ENCODE measurements at regions not wholly inside any gene's neighbourhood (a gene's known extent, or its start where the extent isn't known, plus 50 kb on each side); places are given as distances from the start of the nearest gene placed in this dataset.
"Not testable (repeated sequence)": the region's sequence is repeated elsewhere in the genome, so short reads cannot be mapped to it uniquely, and the experiment has no call there.

DNA sequence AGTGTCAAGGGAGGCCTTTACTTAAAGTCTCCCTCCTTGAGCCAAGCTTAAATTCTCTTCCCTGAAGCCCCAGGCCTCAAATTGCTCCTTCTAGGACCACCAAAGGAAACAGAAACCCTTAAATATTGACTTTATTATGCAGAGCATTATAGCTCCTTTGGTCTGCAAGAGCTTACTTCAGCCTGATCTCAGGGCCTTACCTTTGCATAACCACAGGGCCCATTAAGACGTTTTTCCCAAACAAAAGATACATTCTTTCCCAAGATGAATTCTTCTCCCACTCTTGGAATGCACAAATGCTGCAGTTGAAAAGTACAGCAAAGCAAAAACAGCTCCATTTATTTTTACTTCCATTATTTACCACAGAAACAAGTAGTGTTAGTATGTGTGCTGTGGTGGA, 130.8 kb downstream of the B3GNT2 start:
- Histone ChIP-seq H3K27me3 (replicated peaks) (no peaks in the 10 kb centered on the region), H3K27ac (no peak overlapping the region), H3K9me3 (replicated peaks) (no peaks in the 10 kb centered on the region), H3K36me3 (no peaks in the 10 kb centered on the region), H3K4me1 (replicated peaks) (no peaks in the 10 kb centered on the region), H3K4me3 (no peak overlapping the region)
- no peak for DNase-seq (ENCODE audit: low read depth in 1 of 2, low spot score in 2 of 2)

DNA sequence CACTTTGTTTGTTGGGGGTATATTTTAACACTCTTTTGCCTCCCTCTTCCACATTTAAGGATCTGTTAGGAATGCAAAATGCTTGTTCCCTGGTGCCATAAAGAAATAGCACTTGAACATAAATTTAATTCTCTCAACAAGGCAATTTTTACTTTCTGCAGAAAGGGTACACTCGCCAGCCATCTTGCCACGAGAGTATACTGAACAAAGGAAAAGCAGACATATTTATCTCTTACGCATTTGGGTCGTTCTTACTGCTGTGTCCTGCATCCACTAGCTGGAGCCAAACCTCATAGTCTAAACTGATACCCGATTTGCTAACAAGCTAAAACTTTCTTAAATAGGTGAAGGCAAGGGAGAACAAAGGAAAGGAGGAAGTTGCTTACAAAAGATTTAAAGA, 129.5 kb downstream of the B3GNT2 start:
- H3K4me1 ChIP-seq (replicated peaks), result no peaks in the 10 kb centered on the region
- DNase-seq (ENCODE audit: low read depth in 1 of 2, low spot score in 2 of 2), result no peak
- no peaks in the 10 kb centered on the region for H3K36me3 ChIP-seq
- H3K4me3 ChIP-seq, result no peak overlapping the region
- H3K9me3 ChIP-seq (replicated peaks), result no peaks in the 10 kb centered on the region
- no peak overlapping the region for H3K27ac ChIP-seq
- H3K27me3 ChIP-seq (replicated peaks), result no peaks in the 10 kb centered on the region

DNA sequence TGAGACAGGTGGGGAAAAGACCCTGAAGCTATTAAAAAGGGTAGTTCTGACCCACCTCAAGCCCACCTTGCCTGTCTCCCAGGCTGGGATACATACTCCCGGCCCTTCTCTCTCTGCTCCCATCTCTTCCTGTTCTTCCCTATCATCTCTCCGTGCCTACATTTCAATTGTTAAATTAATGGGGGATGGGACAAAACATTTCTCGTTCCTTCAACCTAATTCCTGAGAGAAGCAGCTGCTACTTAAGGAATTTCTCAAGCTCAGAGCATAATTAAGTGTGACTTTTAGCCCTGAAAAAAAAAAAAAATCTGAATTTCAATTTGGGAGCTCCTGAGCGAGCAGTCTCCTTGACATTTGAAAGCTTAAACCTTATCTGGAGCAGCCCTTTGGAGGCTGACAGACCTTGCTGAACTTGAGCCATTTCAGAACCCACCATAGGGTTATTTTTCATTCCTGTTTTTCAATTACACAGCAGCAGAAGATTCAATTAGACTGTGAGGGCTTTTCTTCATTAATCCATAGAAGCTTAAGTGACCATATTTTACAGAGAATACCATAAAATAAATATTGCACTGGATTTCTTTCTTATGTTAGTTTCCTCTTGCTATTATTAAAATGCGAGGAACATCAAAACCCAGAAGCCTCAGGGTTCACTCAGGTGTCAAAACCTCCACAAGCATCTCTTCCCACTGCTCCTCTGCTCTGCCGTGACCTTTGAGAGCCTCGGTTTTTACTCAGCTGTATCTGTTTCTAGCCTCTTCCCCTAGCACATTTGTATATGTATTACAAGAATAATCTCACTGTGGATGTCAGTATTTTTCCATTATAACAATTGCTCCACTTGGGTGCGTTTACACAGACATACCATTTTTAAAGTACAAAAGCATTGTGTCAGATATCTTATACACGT, 125.7 kb downstream of the B3GNT2 start:
- Histone ChIP-seq H3K27me3 (replicated peaks) (no peaks in the 10 kb centered on the region), H3K27ac (no peak overlapping the region), H3K36me3 (no peaks in the 10 kb centered on the region), H3K4me1 (replicated peaks) (no peaks in the 10 kb centered on the region), H3K9me3 (replicated peaks) (no peaks in the 10 kb centered on the region), H3K4me3 (no peak overlapping the region)
- no peak for DNase-seq (ENCODE audit: low read depth in 1 of 2, low spot score in 2 of 2)

DNA sequence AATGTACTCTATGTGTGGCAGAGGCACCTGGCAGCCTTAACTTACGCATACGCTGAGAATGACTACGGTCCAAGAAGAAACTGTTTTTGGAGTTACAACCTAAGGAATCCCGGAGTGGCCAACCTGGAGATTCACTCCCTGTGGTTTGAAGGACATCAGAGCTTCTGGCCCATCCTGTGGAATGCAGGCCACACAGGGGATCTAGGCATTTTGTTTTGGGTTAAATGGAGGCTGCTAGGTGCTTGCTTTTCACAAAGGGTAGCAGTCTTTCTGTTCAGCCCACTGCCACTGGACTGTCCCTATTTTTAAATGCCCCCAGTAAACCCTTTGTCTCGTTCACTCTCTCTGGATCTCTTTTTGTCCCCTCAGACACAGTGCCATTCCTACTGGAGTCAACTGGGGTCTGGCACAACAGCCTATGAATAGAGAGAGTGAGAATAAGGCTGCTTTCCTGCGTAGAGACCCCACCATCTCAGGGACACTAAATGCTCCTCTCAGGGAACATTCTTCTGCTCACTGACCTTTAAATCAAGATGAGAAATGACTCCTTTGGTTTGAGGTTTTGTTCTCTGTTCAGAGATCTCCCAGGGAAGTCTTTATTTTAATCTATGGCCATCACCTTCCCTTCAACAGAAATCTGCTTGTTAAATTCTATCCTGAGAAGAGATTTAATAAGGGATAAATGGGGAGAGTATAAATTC, 124.9 kb downstream of the B3GNT2 start:
- no peak for DNase-seq (ENCODE audit: low read depth in 1 of 2, low spot score in 2 of 2)
- Histone ChIP-seq H3K27me3 (replicated peaks) (no peaks in the 10 kb centered on the region), H3K27ac (no peak overlapping the region), H3K4me3 (no peak overlapping the region), H3K9me3 (replicated peaks) (no peaks in the 10 kb centered on the region), H3K36me3 (no peaks in the 10 kb centered on the region), H3K4me1 (replicated peaks) (no peaks in the 10 kb centered on the region)

DNA sequence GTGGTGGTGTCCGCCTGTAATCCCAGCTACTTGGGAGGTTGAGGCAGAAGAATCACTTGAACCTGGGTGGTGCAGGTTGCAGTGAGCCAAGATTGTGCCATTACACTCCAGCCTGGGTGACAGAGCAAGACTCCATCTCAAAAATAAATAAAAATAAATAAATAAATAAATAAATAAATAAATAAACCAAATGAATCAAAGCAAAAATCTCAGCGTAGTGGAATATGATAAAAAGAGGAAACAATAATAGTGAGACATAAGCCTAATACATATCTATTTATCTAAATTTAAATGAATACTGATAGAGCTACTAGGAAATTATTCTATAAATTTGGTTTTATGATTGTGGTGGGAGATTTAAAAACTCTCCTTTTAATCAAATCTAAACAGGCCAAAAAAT, 124.2 kb downstream of the B3GNT2 start:
- not testable (repeated sequence) for DNase-seq (ENCODE audit: low read depth in 1 of 2, low spot score in 2 of 2); H3K27me3 ChIP-seq (replicated peaks); H3K4me3 ChIP-seq; H3K9me3 ChIP-seq (replicated peaks); H3K36me3 ChIP-seq; H3K27ac ChIP-seq; H3K4me1 ChIP-seq (replicated peaks)

DNA sequence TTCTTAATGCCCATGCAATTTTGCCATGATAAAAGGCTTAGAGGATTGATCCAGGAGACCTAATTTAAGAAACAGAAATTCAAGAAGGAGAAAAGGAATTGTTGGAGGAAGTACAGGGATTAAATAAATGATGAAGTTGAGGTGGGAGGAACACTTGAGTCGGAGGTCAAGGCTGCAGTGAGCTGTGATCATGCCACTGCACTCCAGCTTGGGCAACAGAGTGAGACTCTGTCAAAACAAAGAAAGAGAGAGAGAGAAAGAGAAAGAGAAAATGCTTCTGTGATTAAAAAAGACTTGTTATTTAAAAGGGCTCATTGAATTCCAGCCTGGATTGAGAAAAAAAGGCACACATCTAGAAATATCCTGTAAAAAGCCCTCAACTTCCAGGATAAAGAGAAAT, 123.2 kb downstream of the B3GNT2 start:
- DNase-seq (ENCODE audit: low read depth in 1 of 2, low spot score in 2 of 2), result no peak
- Histone ChIP-seq H3K9me3 (replicated peaks) (no peaks in the 10 kb centered on the region), H3K27me3 (replicated peaks) (no peaks in the 10 kb centered on the region), H3K4me3 (no peak overlapping the region), H3K4me1 (replicated peaks) (no peaks in the 10 kb centered on the region), H3K27ac (no peak overlapping the region), H3K36me3 (no peaks in the 10 kb centered on the region)

DNA sequence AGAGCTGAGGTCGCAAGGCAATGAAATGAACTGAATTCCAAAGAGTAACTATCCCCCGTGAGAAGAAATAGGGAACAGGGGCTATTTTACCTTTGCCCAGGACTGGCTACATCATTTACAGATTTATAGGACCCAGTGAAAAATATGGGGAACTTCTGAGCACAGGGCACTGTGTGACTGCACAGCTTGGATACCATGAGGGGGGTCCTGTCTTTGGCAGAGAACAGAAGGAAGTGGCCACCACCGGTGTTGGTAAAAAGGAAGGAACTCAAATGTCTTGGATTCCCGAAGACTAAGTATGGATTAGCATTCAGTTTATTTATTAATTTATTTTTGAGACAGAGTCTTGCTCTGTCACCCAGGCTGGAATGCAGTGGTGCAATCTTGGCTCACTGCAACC, 119.6 kb downstream of the B3GNT2 start:
- no peaks in the 10 kb centered on the region for H3K9me3 ChIP-seq (replicated peaks)
- no peak for DNase-seq (ENCODE audit: low read depth in 1 of 2, low spot score in 2 of 2)
- no peak overlapping the region for H3K27ac ChIP-seq
- H3K4me3 ChIP-seq, result no peak overlapping the region
- H3K36me3 ChIP-seq, result no peaks in the 10 kb centered on the region
- no peaks in the 10 kb centered on the region for H3K27me3 ChIP-seq (replicated peaks)
- no peaks in the 10 kb centered on the region for H3K4me1 ChIP-seq (replicated peaks)

DNA sequence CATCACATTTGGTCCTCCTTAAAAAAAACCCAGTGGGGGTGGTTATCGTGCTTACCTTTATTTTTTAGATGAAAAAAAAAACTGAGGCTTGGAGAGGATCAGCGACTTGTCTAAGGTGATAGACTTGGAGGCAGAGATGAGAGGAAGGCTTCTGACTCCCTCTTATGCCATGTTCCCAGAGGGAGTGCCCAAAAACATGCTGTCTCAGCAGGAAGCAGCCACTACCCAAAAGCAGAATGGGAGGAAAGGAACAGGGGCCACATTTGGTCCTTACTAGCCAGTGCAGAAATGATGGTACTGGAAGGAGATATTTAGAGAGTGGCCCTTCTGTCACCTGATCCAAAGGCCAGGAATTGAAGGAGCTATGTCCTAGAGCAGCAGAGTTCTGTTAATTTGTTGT, 118.4 kb downstream of the B3GNT2 start:
- no peaks in the 10 kb centered on the region for H3K36me3 ChIP-seq
- no peak overlapping the region for H3K27ac ChIP-seq
- no peaks in the 10 kb centered on the region for H3K4me1 ChIP-seq (replicated peaks)
- no peak overlapping the region for H3K4me3 ChIP-seq
- no peaks in the 10 kb centered on the region for H3K9me3 ChIP-seq (replicated peaks)
- DNase-seq (ENCODE audit: low read depth in 1 of 2, low spot score in 2 of 2), result no peak
- H3K27me3 ChIP-seq (replicated peaks), result no peaks in the 10 kb centered on the region

DNA sequence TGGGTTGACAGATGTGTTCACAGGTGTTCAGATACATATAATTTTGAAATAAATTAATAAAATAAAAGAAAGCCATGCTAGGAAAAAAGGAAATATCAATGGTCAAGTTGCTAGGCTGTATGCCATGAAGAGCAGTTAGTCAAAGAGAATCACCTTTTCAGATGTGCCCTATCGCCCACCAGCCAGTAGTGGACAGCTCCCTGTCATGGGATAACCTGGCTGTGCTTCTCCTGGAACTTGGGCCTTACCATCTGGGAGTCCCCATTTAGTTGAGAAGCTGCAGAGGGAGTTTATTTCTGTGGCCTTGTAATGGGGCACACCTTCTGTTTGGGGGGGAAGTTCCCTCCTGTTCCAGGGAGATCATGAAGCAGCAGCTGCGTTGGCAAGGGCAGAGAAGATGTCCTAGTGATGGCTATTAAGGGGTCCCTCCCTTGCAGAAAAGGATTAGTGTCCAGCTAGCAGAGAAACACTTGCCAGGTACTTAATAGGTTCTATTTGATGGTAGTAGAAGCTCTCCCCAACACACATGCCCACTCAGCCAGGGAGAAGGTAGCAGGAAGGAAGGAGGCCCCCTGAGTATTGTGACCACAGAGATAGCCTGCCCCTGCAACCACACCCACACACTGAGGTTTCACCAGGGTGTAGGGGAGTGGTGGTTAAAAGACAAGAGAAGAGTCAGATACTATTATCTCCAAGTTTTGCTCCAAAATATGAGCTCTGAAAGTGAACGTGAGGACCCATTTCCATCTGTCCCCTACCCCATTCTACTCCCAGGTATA, 117.7 kb downstream of the B3GNT2 start:
- H3K27ac ChIP-seq, result no peak overlapping the region
- DNase-seq (ENCODE audit: low read depth in 1 of 2, low spot score in 2 of 2), result no peak
- no peaks in the 10 kb centered on the region for H3K9me3 ChIP-seq (replicated peaks)
- H3K4me1 ChIP-seq (replicated peaks), result no peaks in the 10 kb centered on the region
- no peak overlapping the region for H3K4me3 ChIP-seq
- no peaks in the 10 kb centered on the region for H3K27me3 ChIP-seq (replicated peaks)
- H3K36me3 ChIP-seq, result no peaks in the 10 kb centered on the region

DNA sequence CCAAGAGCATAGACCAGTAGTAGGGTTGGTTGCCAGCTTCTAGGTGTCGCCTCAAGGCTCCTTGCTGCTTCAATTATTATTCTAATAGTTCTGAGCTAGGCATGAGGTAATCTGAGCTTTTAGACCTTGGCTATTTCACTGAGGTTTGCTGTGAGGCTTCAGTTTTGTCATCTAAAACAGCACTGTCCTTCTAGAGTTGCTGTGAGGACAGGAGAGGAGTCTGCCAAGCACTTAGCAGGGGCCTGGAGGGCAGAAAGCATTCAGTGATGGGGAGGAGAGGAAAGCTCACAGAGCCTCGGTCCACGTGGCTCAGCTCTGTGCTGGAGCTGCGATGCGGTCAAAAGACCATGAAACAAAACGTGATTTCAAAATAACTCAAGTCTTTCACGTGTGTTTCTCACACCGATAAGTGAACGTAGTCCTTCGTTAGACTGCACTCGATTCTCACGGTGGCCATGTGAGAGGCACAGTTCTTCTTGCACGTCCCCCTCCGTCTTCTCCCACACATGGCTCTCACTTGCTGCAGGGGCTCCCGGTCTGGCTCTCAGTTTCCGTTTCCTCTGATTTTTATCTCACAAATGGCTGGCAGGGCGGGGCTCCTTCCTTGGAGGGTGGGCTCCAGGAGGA, 113.7 kb downstream of the B3GNT2 start:
- no peak overlapping the region for H3K4me3 ChIP-seq
- H3K27me3 ChIP-seq (replicated peaks), result no peaks in the 10 kb centered on the region
- H3K27ac ChIP-seq, result no peak overlapping the region
- H3K36me3 ChIP-seq, result no peaks in the 10 kb centered on the region
- no peaks in the 10 kb centered on the region for H3K9me3 ChIP-seq (replicated peaks)
- no peaks in the 10 kb centered on the region for H3K4me1 ChIP-seq (replicated peaks)
- DNase-seq (ENCODE audit: low read depth in 1 of 2, low spot score in 2 of 2), result no peak

DNA sequence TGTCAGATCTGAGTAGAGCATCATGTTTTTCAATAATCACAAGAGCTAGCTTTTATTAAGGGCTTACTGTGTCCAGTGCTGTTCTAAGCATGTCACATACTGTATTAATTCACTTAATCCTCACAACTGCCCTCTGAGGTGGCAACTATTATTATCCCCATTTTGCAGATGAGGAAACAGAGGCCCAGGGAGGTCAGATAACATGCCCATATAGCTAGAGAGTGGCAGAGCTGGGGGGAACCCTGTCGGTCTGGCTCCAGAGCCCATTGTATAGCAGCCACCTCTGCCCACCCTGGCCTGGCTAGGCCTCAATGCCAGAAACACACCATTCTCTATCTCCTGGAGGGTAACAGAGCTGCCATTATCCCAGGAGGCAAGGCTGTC, 113.2 kb downstream of the B3GNT2 start:
- H3K27ac ChIP-seq, result no peak overlapping the region

DNA sequence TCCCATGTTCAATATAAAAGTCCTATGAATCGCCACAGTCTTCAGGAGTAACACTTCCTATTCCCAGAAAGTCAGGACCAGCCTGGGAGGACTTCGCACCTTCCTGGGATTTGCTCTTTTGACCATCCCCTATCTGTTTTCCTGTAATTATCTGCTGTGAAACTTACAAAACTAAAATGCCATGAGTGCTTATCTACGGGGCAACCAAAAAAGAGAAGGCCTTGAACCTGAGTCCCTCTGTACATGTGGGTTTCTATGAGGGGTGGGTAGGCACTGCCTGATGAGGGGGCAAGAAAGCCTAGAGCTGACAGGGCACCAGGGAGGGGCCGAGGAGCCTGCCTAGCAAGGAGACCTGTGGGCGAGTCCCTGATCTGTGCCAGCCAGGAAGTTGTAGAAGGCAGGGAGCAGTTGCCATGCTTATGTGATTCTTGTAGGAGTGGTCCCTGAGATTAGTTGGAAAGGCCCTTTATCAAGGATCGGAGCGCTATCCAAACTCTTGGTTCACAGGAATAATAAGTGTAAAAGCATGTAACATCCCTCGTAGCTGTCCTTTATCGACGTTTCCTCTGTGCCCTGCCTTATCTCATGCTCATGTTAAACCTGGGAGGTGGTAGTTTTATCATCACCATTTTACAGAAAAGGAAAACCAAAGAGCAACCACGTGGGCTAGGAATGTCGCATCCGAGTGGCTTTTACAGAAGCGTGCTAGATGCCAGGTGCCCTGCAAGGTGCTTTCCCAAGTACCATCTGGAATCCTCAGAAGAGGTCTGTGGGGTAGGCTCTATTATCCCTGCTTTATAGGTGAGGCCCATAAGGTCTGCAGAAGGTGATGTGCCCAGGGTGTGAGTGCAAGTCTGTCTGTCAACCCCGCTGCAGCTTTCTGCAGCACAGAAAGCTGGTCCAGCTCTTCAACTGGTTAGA, 111.8 kb downstream of the B3GNT2 start:
- H3K27ac ChIP-seq, result no peak overlapping the region
- no peak overlapping the region for H3K4me3 ChIP-seq
- H3K36me3 ChIP-seq, result no peaks in the 10 kb centered on the region
- no peaks in the 10 kb centered on the region for H3K27me3 ChIP-seq (replicated peaks)
- H3K4me1 ChIP-seq (replicated peaks), result no peaks in the 10 kb centered on the region
- H3K9me3 ChIP-seq (replicated peaks), result no peaks in the 10 kb centered on the region
- no peak for DNase-seq (ENCODE audit: low read depth in 1 of 2, low spot score in 2 of 2)

More for the DNA sequence above, 113.2 kb downstream of the B3GNT2 start:
- H3K4me1 ChIP-seq (replicated peaks), result no peaks in the 10 kb centered on the region
- H3K36me3 ChIP-seq, result no peaks in the 10 kb centered on the region
- H3K9me3 ChIP-seq (replicated peaks), result no peaks in the 10 kb centered on the region
- DNase-seq (ENCODE audit: low read depth in 1 of 2, low spot score in 2 of 2), result no peak
- H3K27me3 ChIP-seq (replicated peaks), result no peaks in the 10 kb centered on the region
- no peak overlapping the region for H3K4me3 ChIP-seq
